GM19025 (cell line): ENCODE measurements at regions not wholly inside any gene's neighbourhood (a gene's known extent, or its start where the extent isn't known, plus 50 kb on each side); places are given as distances from the start of the nearest gene placed in this dataset.

ENCODE experiments used
- ATAC-seq: cut with Tn5 transposase; IDR thresholded peaks from one replicate; pipeline ENCODE4 v1.9.1; 2021; ENCODE audit warnings: mild to moderate bottlenecking, low read depth, moderate library complexity; ENCODE audit not compliant: unreplicated experiment

DNA sequence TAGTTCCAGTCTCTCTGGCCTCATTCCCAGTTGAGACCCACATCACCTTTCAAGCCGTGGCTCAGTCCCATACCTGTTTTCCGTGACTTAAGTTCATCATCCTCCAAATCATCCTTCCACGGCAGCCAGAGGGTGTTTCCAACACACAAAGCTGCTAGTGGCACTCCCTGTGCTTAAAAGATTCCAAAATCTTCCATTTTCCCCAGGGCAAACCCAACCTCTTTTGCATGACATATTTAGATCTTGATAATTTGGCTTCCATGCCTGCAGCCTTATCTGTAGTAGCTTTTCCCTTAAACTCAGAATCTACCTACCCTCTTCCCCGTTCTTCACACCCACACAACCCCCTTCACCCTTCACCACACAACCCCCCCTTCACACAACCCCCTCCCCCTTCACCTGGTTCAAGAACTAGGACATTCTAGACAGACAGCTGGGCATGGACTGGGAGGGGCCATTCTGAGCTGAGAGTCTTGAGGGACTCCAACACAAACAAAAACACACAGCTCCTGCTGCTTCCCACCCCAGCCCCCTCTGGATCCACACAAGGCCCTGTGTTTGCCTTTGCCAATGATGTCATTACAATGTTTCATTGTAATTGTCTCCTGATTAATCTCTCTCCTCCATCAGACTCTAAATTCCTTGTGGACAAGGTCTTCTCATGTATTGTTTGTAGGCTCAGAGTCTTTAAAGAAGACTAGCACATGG lies 268.2 kb downstream of the SH3GL2 start:
- no peak for ATAC-seq

DNA sequence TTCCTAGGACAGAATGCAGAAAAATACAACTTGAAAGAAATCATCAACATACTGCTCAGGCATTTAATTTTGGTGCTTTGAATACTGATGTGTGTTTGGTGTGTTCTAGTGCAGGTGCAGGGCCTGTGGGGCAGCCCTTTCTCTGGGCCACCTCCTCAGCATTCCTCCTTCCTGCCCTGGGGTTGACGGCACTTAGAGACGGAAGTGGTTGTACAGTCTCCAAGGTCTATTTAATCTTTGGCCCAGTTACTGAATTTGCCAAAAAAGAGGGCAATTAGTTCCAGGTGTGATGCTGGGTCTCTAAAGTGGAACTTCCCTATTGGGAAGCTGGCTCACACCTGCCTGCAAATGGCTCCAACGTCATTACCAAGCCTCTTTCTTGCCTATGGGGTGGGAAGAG lies 269.0 kb downstream of the SH3GL2 start:
- no peak for ATAC-seq

DNA sequence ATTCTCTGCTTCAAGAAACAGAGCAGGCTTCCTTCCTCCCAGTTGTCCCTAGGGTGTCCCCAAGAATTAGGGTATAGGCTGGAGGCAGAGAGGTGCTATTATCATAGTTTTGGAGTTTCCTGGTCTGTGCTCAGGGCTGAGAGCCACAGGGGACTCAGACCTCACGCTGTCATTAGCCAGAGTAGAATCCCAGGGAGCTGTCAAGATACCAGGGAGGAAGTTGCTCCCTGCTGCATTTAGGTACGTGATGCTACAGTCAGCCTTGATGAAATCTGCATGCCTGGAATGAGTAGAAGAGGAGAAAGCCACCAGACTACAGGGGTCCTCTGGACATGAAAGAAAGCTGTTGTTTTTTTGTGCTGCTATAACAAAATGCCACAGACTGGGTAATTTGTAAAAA lies 273.2 kb downstream of the SH3GL2 start:
- no peak for ATAC-seq

DNA sequence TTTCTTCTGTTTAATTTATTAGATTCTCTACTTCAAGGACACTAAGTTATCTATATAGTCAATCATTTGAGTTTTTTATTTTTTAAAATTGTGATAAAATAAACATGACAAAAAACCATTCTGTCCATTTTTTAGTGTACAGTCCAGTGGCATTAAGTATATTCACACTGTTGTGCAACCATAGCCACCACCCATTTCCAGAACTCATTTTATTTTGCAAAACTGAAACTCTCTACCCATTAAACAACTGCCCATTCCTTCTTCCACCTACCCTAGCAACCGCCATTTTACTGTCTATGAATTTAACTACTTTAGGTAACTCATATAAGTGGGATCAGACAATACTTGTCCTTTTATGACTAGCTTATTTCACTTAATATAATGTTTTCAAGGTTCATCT lies 275.6 kb downstream of the SH3GL2 start:
- no peak for ATAC-seq

GRCh38 chr9:17856995-17857394 lies 278.1 kb downstream of the SH3GL2 start:
- ATAC-seq = no peak

GRCh38 chr9:17859228-17859627 lies 280.4 kb downstream of the SH3GL2 start:
- no peak for ATAC-seq

DNA sequence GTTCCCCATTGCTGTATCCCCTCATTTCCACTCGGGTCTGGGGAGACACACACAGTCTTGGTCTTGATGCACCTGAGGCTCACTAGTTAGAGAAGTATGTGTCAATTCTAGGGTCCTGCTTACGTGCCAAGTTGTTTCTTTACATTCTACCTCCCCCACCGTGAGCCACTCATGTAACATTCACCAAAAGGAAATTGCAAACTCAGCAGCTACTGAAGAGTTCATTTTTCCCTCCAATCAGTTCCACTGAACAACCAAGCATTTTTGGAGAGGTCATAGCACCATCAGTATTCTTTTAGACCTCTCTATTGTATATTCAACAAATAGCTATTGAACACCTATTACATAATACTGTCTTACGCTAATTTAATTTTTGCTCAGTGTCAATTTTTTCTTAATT lies 281.1 kb downstream of the SH3GL2 start:
- no peak for ATAC-seq

DNA sequence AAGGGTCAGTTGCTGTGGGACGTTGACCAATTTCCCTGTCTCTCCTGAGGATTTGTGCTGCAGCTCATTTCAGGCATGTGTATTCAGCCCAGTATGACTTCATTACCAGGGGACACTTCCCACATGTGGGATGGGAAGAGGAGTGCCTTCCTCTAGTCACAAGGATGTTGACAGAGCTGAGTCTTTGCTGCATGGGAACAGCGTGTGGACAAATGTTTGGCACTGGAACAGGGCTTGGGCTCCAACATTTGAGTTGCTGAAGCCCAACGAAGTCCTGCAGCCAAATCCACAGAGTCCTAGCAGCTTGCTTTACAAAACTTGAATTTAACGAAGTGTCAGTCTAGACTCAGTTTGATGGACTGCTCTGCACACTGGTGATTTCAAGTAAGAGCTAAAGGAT lies 283.2 kb downstream of the SH3GL2 start:
- ATAC-seq = no peak

DNA sequence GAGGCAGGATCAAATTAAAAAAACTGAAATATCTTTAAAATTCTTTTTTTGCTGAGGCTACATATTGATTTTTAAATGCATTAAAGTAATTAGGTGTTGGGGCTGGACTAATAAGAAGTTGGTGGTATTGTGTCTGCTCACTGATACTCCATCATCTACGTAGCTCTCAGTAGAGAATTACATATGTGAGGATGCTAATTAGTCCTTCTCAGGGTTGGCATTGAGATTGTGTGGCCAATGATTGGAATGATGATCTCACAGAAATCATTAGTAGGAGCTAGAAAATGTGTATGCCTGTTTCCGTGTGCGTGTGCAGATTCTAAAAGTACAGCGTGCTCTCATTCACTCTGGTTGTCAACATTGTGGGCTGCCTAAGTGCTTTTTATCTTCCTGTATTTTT lies 283.8 kb downstream of the SH3GL2 start:
- ATAC-seq = no peak

DNA sequence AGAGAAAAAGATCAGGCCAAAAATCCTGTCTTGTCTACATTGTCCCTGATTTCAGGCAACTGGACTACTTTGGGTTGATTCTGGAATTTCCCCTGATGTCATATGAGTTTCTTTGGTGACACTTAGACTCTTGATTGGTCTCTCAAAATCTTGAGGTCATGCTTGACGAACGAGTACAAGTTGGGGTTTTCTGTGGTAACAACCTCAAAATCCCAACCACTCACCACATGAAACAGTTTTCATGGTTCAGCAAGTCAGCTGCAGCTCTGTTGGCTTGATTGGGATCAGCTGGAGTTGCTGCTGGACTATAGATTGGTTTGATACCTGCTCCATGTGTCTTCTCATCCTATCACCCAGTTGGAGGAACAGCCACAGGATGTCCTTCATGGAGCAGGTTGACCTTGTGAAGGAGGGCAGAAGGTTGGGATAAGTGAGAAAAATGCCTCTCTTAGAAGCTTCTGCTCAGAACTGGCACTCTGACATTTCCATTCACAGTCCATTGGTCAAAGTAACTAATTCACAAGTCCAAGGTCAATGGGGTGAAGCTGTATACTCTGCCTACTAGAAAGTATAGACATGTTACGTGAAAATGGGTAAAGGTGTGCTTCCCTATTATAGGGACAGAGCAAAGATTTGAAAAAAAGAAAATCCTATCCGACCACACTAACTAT lies 284.5 kb downstream of the SH3GL2 start:
- ATAC-seq = peak; percentile 87

DNA sequence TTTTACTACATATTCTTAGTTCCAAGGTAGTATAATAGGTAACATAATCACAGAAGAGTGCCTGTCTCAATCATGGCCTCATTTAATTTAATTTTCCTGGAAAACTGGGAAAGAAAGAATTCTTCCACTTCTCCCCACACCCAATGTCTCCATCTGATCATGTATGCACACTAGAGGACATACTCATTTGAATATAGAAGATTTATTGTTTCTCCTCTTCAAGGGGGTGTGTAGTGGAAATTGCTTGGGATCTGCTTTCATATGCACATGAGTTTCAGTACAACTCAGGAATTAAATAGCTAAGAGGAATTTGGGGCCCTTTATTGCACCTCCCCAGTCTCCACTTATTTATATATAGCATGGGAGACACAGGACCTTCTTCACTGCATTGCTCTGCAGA lies 285.1 kb downstream of the SH3GL2 start:
- ATAC-seq = no peak

DNA sequence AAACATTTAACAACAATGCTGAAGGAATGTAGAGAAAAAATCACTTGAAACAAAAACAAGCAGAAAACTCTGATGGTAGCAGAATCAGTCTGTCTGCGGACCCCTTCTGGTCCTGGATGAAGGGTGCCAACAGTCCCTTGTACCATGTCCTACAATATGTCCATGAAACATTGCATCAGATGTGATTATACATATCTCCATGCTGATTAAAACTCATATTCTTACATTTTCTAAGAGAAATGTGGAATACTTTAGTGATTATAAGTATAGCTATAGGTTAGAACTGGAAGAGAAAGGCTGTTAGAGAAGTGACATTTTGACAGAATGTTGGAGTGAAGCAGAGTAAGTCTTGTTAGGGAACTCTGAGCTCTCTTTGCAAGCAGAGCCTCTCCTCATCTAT lies 286.1 kb downstream of the SH3GL2 start:
- ATAC-seq = no peak

- no peak for ATAC-seq
These were observed 287.0 kb downstream of the SH3GL2 start for GRCh38 chr9:17865881-17866280.

- ATAC-seq = no peak
These were observed 291.9 kb downstream of the SH3GL2 start for GRCh38 chr9:17870722-17871121.

DNA sequence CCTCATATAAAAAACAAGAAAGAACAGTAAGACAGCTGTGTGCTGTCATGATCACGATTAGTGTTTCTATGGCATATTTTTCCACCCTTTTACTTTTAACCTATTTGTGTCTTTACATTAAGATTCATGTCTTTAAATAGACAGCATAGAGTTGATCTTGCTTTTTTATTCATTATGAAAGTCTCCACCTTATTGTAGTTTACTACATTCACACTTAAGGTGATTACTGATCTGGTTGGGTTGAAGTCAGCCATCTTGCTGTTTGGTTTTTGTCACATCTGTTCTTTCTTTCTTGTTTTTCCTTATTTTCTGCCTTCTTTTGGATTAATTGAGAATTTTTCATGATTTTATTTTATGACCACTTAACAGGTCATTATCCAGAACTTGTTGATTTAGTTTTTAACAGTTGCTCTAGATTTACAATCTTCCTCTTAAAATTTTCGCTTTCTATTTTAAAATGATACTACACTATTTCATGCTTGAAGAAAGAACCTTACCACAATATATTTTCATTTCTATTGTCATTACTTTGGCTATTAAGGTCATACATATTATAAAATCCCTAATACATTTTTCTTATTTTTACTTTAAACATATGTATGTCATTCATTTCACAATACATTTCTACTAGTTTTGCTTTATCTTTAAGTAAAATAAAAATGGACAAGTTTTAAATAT lies 292.5 kb downstream of the SH3GL2 start:
- no peak for ATAC-seq

DNA sequence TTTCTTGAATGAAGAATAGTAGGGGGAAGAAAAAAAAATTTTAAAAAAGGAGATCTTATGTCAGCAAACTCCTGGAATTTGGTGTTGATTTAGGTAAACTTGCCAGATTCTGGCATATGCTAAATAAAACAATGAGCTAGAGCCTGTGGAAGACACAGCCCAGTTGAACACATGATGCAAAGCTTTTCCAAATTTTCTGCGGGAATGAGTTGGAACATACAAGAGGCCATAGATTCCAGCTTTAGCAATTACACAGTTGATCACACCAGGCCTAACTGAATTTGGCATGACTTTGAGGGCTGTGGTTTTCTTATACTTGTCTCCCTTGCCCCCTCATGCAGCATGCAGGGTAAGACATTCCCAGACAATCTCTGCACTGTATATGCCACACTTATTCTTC lies 297.0 kb downstream of the SH3GL2 start:
- no peak for ATAC-seq

DNA sequence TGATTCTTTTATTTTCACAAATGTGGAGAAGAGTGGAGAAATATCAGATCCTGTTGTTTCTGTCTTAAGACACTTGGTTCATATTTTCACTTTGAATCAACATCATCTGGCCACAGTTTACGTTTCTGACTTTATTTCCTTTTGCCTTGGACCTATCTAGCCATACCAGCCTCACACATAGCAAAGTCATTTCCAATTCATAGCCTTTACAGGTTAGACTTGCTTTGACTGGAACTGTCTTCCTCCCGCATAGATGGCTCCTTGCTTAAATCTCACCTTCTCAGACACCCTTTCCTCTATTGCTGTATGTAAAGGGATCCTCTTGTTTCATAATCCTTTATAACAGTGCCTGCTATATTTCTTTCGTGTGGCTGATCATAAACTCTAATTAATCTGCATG lies 297.8 kb downstream of the SH3GL2 start:
- no peak for ATAC-seq

DNA sequence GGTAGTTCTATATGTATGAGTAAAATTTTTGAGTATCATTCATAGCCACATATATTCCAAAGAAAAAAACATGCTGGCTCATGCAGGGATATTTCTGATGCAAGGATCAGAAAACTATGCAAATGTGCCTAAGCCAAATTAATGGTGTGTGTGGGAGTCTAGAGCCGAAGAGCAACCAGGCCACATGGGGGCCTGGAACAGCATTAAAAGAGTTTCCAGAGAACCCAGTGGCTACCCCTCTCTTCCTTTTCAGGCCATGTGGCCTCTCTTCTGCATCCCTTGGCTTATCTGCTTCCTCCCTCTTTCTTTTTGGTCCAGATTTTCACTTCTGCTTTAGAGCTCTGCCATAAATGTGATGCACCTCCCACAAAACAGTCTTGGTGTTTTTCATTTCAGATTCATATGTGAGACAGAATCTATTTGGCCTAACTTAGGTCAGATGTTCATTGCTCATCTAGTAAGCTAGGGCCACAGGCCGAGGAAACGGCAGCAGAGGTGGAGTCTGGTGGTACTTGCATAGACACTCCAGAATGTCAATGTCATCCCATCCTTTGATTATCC lies 300.0 kb downstream of the SH3GL2 start:
- no peak for ATAC-seq

DNA sequence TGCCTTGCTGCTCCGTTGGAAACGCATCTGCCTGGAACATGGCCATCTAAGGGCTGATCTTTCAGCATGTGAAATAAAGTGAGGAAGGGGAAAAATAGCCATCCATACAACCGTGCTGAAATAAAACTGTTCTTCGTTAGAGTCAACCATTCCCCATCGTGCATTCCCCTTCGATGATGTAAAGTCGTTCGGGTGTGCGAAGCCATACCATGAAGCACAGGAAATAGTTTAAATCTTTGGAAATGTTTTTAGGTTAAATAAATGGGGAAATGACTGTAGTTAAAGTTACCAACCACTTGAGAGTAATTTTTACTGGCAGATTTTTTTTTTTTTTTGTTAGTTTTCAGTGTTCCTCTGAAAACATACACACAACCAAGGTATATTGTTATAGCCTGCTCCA lies 302.5 kb downstream of the SH3GL2 start:
- ATAC-seq = no peak

GRCh38 chr9:17882688-17883594 lies 304.1 kb downstream of the SH3GL2 start:
- ATAC-seq = no peak

- no peak for ATAC-seq
These were observed 309.2 kb downstream of the SH3GL2 start for GRCh38 chr9:17888066-17888465.
